ENCODE measurements at regions not wholly inside any gene's neighbourhood (a gene's known extent, or its start where the extent isn't known, plus 50 kb on each side); places are given as distances from the start of the nearest gene placed in this dataset.
A peak's percentile ranks its signal among the peaks of the same experiment; 100 is the strongest.
"Not testable (repeated sequence)": the region's sequence is repeated elsewhere in the genome, so short reads cannot be mapped to it uniquely, and the experiment has no call there.

- TF ChIP-seq, protein P1, sequence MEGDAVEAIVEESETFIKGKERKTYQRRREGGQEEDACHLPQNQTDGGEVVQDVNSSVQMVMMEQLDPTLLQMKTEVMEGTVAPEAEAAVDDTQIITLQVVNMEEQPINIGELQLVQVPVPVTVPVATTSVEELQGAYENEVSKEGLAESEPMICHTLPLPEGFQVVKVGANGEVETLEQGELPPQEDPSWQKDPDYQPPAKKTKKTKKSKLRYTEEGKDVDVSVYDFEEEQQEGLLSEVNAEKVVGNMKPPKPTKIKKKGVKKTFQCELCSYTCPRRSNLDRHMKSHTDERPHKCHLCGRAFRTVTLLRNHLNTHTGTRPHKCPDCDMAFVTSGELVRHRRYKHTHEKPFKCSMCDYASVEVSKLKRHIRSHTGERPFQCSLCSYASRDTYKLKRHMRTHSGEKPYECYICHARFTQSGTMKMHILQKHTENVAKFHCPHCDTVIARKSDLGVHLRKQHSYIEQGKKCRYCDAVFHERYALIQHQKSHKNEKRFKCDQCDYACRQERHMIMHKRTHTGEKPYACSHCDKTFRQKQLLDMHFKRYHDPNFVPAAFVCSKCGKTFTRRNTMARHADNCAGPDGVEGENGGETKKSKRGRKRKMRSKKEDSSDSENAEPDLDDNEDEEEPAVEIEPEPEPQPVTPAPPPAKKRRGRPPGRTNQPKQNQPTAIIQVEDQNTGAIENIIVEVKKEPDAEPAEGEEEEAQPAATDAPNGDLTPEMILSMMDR (IDR thresholded peaks at IDR 0.05; ENCODE audit: low read depth, low read length, missing control alignments): no peak
- H3K4me3 ChIP-seq (replicated peaks; ENCODE audit: low read depth, low read length): no peak overlapping the region
- DNase-seq (ENCODE audit: extremely low read depth, low read depth): no peak
Observed at GRCh38 chrX:102784550-102784949, 64.0 kb downstream of the GPRASP3 start.

DNA sequence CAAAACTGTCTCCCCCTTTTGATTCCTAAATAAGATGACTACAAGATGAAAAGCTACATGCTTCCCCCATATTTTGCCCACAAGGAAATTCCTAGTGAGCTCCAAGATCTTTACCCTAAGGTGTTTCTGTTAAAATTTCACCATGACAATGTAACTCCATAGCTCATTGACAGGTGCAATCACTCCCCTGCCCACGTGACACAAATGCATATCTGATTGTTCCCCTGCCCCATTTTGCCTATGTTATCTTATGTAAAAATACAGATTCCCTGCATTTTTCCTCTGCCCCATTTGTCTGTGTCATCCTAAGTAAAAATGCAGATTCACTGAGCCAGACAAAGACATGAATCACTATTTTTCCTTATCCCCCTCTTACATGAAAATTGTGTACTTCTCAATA lies 66.7 kb downstream of the GPRASP3 start:
- H3K4me3 ChIP-seq (replicated peaks; ENCODE audit: low read depth, low read length): no peak overlapping the region
- no peak for DNase-seq (ENCODE audit: extremely low read depth, low read depth)
- TF ChIP-seq, protein P1 (IDR thresholded peaks at IDR 0.05; ENCODE audit: low read depth, low read length, missing control alignments): no peak

GRCh38 chrX:102808336-102808735 lies 87.8 kb downstream of the GPRASP3 start:
- TF ChIP-seq, protein P1 (IDR thresholded peaks at IDR 0.05; ENCODE audit: low read depth, low read length, missing control alignments): no peak
- no peak for DNase-seq (ENCODE audit: extremely low read depth, low read depth)
- no peak overlapping the region for H3K4me3 ChIP-seq (replicated peaks; ENCODE audit: low read depth, low read length)

GRCh38 chrX:102818269-102818668 lies 97.7 kb downstream of the GPRASP3 start:
- not testable (repeated sequence) for H3K4me3 ChIP-seq (replicated peaks; ENCODE audit: low read depth, low read length); DNase-seq (ENCODE audit: extremely low read depth, low read depth)

GRCh38 chrX:102832661-102833060 lies 104.4 kb upstream of the RAB40AL start:
- no peak overlapping the region for H3K4me3 ChIP-seq (replicated peaks; ENCODE audit: low read depth, low read length)
- TF ChIP-seq, protein P1 (IDR thresholded peaks at IDR 0.05; ENCODE audit: low read depth, low read length, missing control alignments): no peak
- DNase-seq (ENCODE audit: extremely low read depth, low read depth): no peak

DNA sequence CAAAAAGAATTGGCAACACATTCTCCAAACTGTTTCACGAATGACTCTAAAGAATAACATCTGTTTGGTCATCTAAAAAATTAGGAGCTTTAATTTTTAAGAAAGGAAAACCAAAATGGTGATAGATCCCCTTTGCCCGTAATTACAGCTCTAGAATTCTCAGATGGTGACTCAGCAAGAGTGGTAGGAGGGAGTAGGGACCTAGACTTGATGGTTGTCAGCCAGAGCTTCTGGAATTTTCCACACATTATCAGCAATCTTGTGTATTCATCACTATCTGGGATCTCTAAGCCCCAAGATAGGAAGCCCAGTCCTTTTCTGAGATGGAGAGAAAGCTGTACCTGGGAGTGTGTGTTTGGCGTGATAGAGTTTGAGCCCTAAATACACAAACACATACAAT lies 103.9 kb upstream of the RAB40AL start:
- TF ChIP-seq, protein P1 (IDR thresholded peaks at IDR 0.05; ENCODE audit: low read depth, low read length, missing control alignments): no peak
- H3K4me3 ChIP-seq (replicated peaks; ENCODE audit: low read depth, low read length): no peak overlapping the region
- DNase-seq (ENCODE audit: extremely low read depth, low read depth): no peak

GRCh38 chrX:102835504-102836146 lies 101.4 kb upstream of the RAB40AL start:
- DNase-seq (ENCODE audit: extremely low read depth, low read depth): no peak
- no peak overlapping the region for H3K4me3 ChIP-seq (replicated peaks; ENCODE audit: low read depth, low read length)
- TF ChIP-seq, protein P1 (IDR thresholded peaks at IDR 0.05; ENCODE audit: low read depth, low read length, missing control alignments): peak; percentile 56
